Jurkat, Clone E6-1 (cell line): ENCODE measurements at regions not wholly inside any gene's neighbourhood (a gene's known extent, or its start where the extent isn't known, plus 50 kb on each side); places are given as distances from the start of the nearest gene placed in this dataset.
A peak's percentile ranks its signal among the peaks of the same experiment; 100 is the strongest.

Source experiments
- DNase-seq: peaks from one replicate; pipeline ENCODE4 v3.0.0-alpha.2; 2011; ENCODE audit warnings: low read depth, low spot score
- H3K4me3 ChIP-seq: 2 replicates; pipeline ENCODE4 v1.5.1; 2011; ENCODE audit warnings: mild to moderate bottlenecking, low read length, control low read depth, moderate library complexity

- DNase-seq: no peak
- no peak overlapping the region for H3K4me3 ChIP-seq
These were observed 411.0 kb upstream of the NR2F2 start for GRCh38 chr15:95919460-95919859.

- H3K4me3 ChIP-seq: no peak overlapping the region
- no peak for DNase-seq
These were observed 409.1 kb upstream of the NR2F2 start for GRCh38 chr15:95921404-95921803.

GRCh38 chr15:95922431-95922830, 408.1 kb upstream of the NR2F2 start:
- H3K4me3 ChIP-seq: no peak overlapping the region
- DNase-seq: peak; percentile 42

- H3K4me3 ChIP-seq: no peak overlapping the region
- DNase-seq: no peak
These were observed 406.7 kb upstream of the NR2F2 start for GRCh38 chr15:95923792-95924191.

GRCh38 chr15:95928822-95929221, 401.7 kb upstream of the NR2F2 start:
- DNase-seq: no peak

GRCh38 chr15:95929232-95929846, 401.2 kb upstream of the NR2F2 start:
- DNase-seq: peak; percentile 98

More at GRCh38 chr15:95928822-95929221, 401.7 kb upstream of the NR2F2 start:
- H3K4me3 ChIP-seq: no peak overlapping the region

GRCh38 chr15:95930659-95931375, 399.7 kb upstream of the NR2F2 start:
- H3K4me3 ChIP-seq: no peak overlapping the region
- DNase-seq: no peak

More at GRCh38 chr15:95929232-95929846, 401.2 kb upstream of the NR2F2 start:
- H3K4me3 ChIP-seq: no peak overlapping the region

GRCh38 chr15:95931619-95932018, 398.9 kb upstream of the NR2F2 start:
- no peak overlapping the region for H3K4me3 ChIP-seq
- DNase-seq: no peak

GRCh38 chr15:95932141-95932540, 398.4 kb upstream of the NR2F2 start:
- H3K4me3 ChIP-seq: no peak overlapping the region
- DNase-seq: no peak

- no peak for DNase-seq
- no peak overlapping the region for H3K4me3 ChIP-seq
These were observed 397.8 kb upstream of the NR2F2 start for GRCh38 chr15:95932676-95933075.

- no peak for DNase-seq
These were observed 394.6 kb upstream of the NR2F2 start for GRCh38 chr15:95935852-95936251.

GRCh38 chr15:95937128-95937528, 393.4 kb upstream of the NR2F2 start:
- H3K4me3 ChIP-seq: no peak overlapping the region
- DNase-seq: no peak

More at GRCh38 chr15:95935852-95936251, 394.6 kb upstream of the NR2F2 start:
- H3K4me3 ChIP-seq: no peak overlapping the region

GRCh38 chr15:95940431-95940985, 390.0 kb upstream of the NR2F2 start:
- no peak for DNase-seq
- H3K4me3 ChIP-seq: no peak overlapping the region

GRCh38 chr15:95944193-95944592, 386.3 kb upstream of the NR2F2 start:
- peak; percentile 92 for DNase-seq
- no peak overlapping the region for H3K4me3 ChIP-seq

- H3K4me3 ChIP-seq: no peak overlapping the region
- no peak for DNase-seq
These were observed 385.7 kb upstream of the NR2F2 start for GRCh38 chr15:95944661-95945255.

GRCh38 chr15:95946241-95946640, 384.3 kb upstream of the NR2F2 start:
- DNase-seq: no peak
- no peak overlapping the region for H3K4me3 ChIP-seq

GRCh38 chr15:95946926-95947325, 383.6 kb upstream of the NR2F2 start:
- H3K4me3 ChIP-seq: no peak overlapping the region
- no peak for DNase-seq

- DNase-seq: no peak
- H3K4me3 ChIP-seq: no peak overlapping the region
These were observed 382.1 kb upstream of the NR2F2 start for GRCh38 chr15:95948411-95948810.

GRCh38 chr15:95953032-95953431, 377.5 kb upstream of the NR2F2 start:
- DNase-seq: peak; percentile 29
- H3K4me3 ChIP-seq: no peak overlapping the region

GRCh38 chr15:95957861-95958260, 372.6 kb upstream of the NR2F2 start:
- no peak for DNase-seq
- no peak overlapping the region for H3K4me3 ChIP-seq
